Omental fat pad (tissue), 3 donors: ENCODE measurements at regions not wholly inside any gene's neighbourhood (a gene's known extent, or its start where the extent isn't known, plus 50 kb on each side); places are given as distances from the start of the nearest gene placed in this dataset.

Experiments
- ATAC-seq: fragments of 150-250 bp; one replicate; pipeline ENCODE4 v1.9.1; 2016; ENCODE audit warnings: mild to moderate bottlenecking, moderate library complexity; ENCODE audit not compliant: low FRiP score
- DNase-seq: peaks from one replicate; pipeline ENCODE4 v3.0.0-alpha.2; 2019; ENCODE audit warnings: low spot score
- TF ChIP-seq, protein P1 (sequence below), 3 donors: fragments of 450-650 bp; IDR thresholded peaks; one replicate each; pipeline ENCODE4 v1.5.1; 2016 to 2017; ENCODE audit warnings: antibody characterized with exemption in 3 of 3, mild to moderate bottlenecking in 3 of 3, moderate library complexity in 2 of 3

DNA sequence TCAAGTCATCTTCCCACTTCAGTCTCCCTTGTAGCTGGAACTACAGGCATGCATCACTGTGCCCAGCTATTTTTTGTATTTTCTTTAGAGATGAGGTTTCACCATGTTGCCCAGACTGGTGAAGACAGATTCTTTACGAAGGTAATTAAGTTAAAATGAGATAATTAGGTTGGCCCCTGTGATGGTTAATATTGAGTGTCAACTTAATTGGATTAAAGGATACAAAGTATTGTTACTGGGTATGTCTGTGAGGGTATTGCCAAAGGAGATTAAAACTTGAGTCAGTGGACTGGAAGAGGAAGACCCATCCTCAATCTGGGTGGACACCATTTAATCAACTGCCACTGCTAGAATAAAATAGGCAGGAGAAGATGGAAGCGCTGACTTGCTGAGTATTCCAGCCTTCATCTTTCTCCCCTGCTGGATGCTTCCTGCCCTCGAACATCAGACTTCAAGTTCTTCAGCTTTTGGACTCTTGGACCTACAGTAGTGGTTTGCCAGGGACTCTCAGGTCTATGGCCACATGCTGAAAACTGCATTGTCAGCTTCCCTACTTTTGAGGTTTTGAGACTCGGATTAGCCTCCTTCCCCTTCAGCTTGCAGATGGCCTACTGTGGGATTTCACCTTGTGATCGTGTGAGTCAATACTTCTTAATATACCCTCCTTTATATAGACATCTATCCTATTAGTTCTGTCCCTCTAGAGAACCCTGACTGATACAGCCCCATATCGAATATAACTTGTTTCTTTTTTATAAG, 269.1 kb downstream of the TMX3 start:
- DNase-seq (no peak), ATAC-seq (no peak)
- TF ChIP-seq, protein P1, sequence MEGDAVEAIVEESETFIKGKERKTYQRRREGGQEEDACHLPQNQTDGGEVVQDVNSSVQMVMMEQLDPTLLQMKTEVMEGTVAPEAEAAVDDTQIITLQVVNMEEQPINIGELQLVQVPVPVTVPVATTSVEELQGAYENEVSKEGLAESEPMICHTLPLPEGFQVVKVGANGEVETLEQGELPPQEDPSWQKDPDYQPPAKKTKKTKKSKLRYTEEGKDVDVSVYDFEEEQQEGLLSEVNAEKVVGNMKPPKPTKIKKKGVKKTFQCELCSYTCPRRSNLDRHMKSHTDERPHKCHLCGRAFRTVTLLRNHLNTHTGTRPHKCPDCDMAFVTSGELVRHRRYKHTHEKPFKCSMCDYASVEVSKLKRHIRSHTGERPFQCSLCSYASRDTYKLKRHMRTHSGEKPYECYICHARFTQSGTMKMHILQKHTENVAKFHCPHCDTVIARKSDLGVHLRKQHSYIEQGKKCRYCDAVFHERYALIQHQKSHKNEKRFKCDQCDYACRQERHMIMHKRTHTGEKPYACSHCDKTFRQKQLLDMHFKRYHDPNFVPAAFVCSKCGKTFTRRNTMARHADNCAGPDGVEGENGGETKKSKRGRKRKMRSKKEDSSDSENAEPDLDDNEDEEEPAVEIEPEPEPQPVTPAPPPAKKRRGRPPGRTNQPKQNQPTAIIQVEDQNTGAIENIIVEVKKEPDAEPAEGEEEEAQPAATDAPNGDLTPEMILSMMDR (IDR thresholded peaks at IDR 0.05): no peak

GRCh38 chr18:68445136-68445535, 269.8 kb downstream of the TMX3 start:
- TF ChIP-seq, protein P1 (IDR thresholded peaks at IDR 0.05): no peak
- no peak for ATAC-seq
- no peak for DNase-seq

DNA sequence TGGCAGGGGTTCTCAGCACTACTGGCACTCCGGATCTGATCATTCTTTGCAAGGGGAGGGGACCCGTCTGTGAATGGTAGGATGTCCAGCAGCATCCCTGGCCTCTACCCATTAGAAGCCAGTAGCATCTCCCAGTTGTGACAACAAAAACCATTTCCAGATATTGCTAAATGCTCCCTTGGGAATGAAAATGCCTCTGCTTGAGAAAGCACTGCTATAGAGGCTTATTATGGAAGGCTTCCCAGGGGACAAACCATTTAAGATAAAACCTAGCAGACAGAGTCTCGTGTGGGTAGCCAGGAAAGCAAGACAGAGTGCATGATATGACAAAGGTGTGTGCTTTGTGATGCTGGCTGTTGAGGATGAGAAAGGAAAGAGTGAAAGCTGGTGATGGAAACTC, 273.7 kb downstream of the TMX3 start:
- DNase-seq (no peak), ATAC-seq (no peak)
- TF ChIP-seq, protein P1 (IDR thresholded peaks at IDR 0.05): no peak

GRCh38 chr18:68440433-68440832, 274.5 kb downstream of the TMX3 start:
- ATAC-seq (no peak), DNase-seq (no peak)
- TF ChIP-seq, protein P1 (IDR thresholded peaks at IDR 0.05): no peak

GRCh38 chr18:68439642-68440041, 275.3 kb downstream of the TMX3 start:
- TF ChIP-seq, protein P1 (IDR thresholded peaks at IDR 0.05): no peak
- DNase-seq: no peak
- peak; percentile 51 for ATAC-seq

GRCh38 chr18:68438983-68439382, 275.9 kb downstream of the TMX3 start:
- peak; percentile 83 for ATAC-seq
- DNase-seq: no peak

More at GRCh38 chr18:68438983-68439382, 275.9 kb downstream of the TMX3 start:
- TF ChIP-seq, protein P1 (IDR thresholded peaks at IDR 0.05): no peak
